H9 (cell line): ENCODE measurements at regions not wholly inside any gene's neighbourhood (a gene's known extent, or its start where the extent isn't known, plus 50 kb on each side); places are given as distances from the start of the nearest gene placed in this dataset.

Source experiments
- DNase-seq: peaks from one replicate; pipeline ENCODE4 v3.0.0-alpha.2; 2017
- H2AFZ ChIP-seq: one replicate; pipeline ENCODE4 v1.6.1; 2013; ENCODE audit warnings: mild to moderate bottlenecking, low read length, control low read depth, moderate library complexity
- H2AK5ac ChIP-seq: 2 replicates; pipeline ENCODE4 v1.6.1; 2013; ENCODE audit warnings: low read length, control low read depth, mixed read lengths; ENCODE audit not compliant: insufficient read length
- H2BK120ac ChIP-seq: one replicate; pipeline ENCODE4 v1.6.1; 2013; ENCODE audit warnings: low read depth, mild to moderate bottlenecking, low read length, control low read depth, inconsistent platforms; ENCODE audit not compliant: poor library complexity, severe bottlenecking
- H2BK12ac ChIP-seq: 2 replicates; pipeline ENCODE4 v1.6.1; 2013; ENCODE audit warnings: low read length, control low read depth, mixed read lengths, low read depth; ENCODE audit not compliant: insufficient read length
- H2BK15ac ChIP-seq: 2 replicates; pipeline ENCODE4 v1.6.1; 2013; ENCODE audit warnings: low read depth, low read length, control low read depth
- H2BK20ac ChIP-seq: one replicate; pipeline ENCODE4 v1.6.1; 2013; ENCODE audit warnings: low read depth, mild to moderate bottlenecking, low read length, control low read depth, inconsistent platforms; ENCODE audit not compliant: poor library complexity, severe bottlenecking
- H2BK5ac ChIP-seq: 2 replicates; pipeline ENCODE4 v1.6.1; 2013; ENCODE audit warnings: low read length, control low read depth, mixed read lengths; ENCODE audit not compliant: insufficient read length
- H3K14ac ChIP-seq: 2 replicates; pipeline ENCODE4 v1.6.1; 2013; ENCODE audit warnings: low read length, control low read depth; ENCODE audit not compliant: insufficient read depth
- H3K18ac ChIP-seq: 2 replicates; pipeline ENCODE4 v1.6.1; 2013; ENCODE audit warnings: low read depth, mild to moderate bottlenecking, mixed read lengths, low read length, control low read depth; ENCODE audit not compliant: insufficient read length
- H3K23ac ChIP-seq: 2 replicates; pipeline ENCODE4 v1.6.1; 2013; ENCODE audit warnings: low read length, control low read depth, mixed read lengths, low read depth; ENCODE audit not compliant: insufficient read length
- H3K23me2 ChIP-seq: 2 replicates; pipeline ENCODE4 v1.6.1; 2013; ENCODE audit warnings: low read depth, mild to moderate bottlenecking, mixed read lengths, low read length, control low read depth; ENCODE audit not compliant: insufficient read length, poor library complexity, severe bottlenecking
- H3K27ac ChIP-seq: 2 replicates; pipeline ENCODE4 v1.5.1; 2013; ENCODE audit warnings: low read length, control low read depth, mixed read lengths, low read depth; ENCODE audit not compliant: insufficient read length
- H3K27me3 ChIP-seq: 2 replicates; pipeline ENCODE4 v1.6.1; 2013; ENCODE audit warnings: low read length, control low read depth, inconsistent platforms; ENCODE audit not compliant: insufficient read depth
- H3K4ac ChIP-seq: 2 replicates; pipeline ENCODE4 v1.6.1; 2013; ENCODE audit warnings: low read depth, mild to moderate bottlenecking, control low read depth, inconsistent platforms, low read length, moderate library complexity
- H3K4me1 ChIP-seq: 2 replicates; pipeline ENCODE4 v1.6.1; 2013; ENCODE audit warnings: low read length, control low read depth, inconsistent platforms; ENCODE audit not compliant: insufficient read depth
- H3K4me2 ChIP-seq: 2 replicates; pipeline ENCODE4 v1.6.1; 2013; ENCODE audit warnings: low read length, control low read depth, mixed read lengths; ENCODE audit not compliant: insufficient read length, insufficient read depth
- H3K56ac ChIP-seq: 2 replicates; pipeline ENCODE4 v1.6.1; 2013; ENCODE audit warnings: low read depth, mild to moderate bottlenecking, mixed read lengths, low read length, control low read depth; ENCODE audit not compliant: insufficient read length
- H3K79me1 ChIP-seq: 2 replicates; pipeline ENCODE4 v1.6.1; 2013; ENCODE audit warnings: low read depth, mild to moderate bottlenecking, moderate library complexity, low read length, control low read depth, inconsistent platforms; ENCODE audit not compliant: insufficient read depth, poor library complexity, severe bottlenecking
- H3K79me2 ChIP-seq: 2 replicates; pipeline ENCODE4 v1.6.1; 2013; ENCODE audit warnings: low read length, control low read depth, inconsistent platforms; ENCODE audit not compliant: insufficient read depth
- H3K9ac ChIP-seq: 2 replicates; pipeline ENCODE4 v1.6.1; 2013; ENCODE audit warnings: low read length, control low read depth, mixed read lengths; ENCODE audit not compliant: insufficient read length; ENCODE audit errors: extremely low read depth
- H3K9me3 ChIP-seq: one replicate; pipeline ENCODE4 v1.6.1; 2013; ENCODE audit warnings: low read depth, low read length, inconsistent platforms; ENCODE audit not compliant: control insufficient read depth
- H3T11ph ChIP-seq: one replicate; pipeline ENCODE4 v1.6.1; 2013; ENCODE audit warnings: mild to moderate bottlenecking, low read length, control low read depth, inconsistent platforms
- H4K20me1 ChIP-seq: one replicate; pipeline ENCODE4 v1.6.1; 2013; ENCODE audit not compliant: control insufficient read depth, insufficient read length, insufficient read depth
- H4K5ac ChIP-seq: 2 replicates; pipeline ENCODE4 v1.6.1; 2013; ENCODE audit warnings: low read depth, mild to moderate bottlenecking, mixed read lengths, low read length, control low read depth; ENCODE audit not compliant: insufficient read length
- H4K8ac ChIP-seq: replicated peaks from 2 replicates; pipeline ENCODE4 v1.6.1; 2013; ENCODE audit warnings: low read length, control low read depth, mixed read lengths, low read depth; ENCODE audit not compliant: insufficient read length
- H4K91ac ChIP-seq: 2 replicates; pipeline ENCODE4 v1.6.1; 2013; ENCODE audit warnings: low read depth, mild to moderate bottlenecking, moderate library complexity, mixed read lengths, low read length, control low read depth; ENCODE audit not compliant: insufficient read length
- H3K27ac Mint-ChIP-seq, 3 experiments: 2 replicates in 2 of 3; 3 replicates in 1 of 3; pipeline ENCODE4 v1.8.0; 2020 to 2021; ENCODE audit warnings: mixed read lengths in 3 of 3, mild to moderate bottlenecking in 1 of 3, moderate library complexity in 1 of 3
- H3K27me3 Mint-ChIP-seq: 2 replicates; pipeline ENCODE4 v1.8.0; 2021; ENCODE audit warnings: low read depth, mild to moderate bottlenecking, moderate library complexity, mixed read lengths
- H3K36me3 Mint-ChIP-seq, 3 experiments: 2 replicates in 2 of 3; 3 replicates in 1 of 3; pipeline ENCODE4 v1.8.0; 2020 to 2021; ENCODE audit warnings: low read depth in 3 of 3, mixed read lengths in 3 of 3; ENCODE audit not compliant: insufficient read depth in 1 of 3
- H3K4me1 Mint-ChIP-seq, 2 experiments: 2 replicates each; pipeline ENCODE4 v1.8.0; 2020; ENCODE audit warnings: mixed read lengths in 2 of 2
- H3K4me3 Mint-ChIP-seq, 2 experiments: 2 replicates in 1 of 2; 3 replicates in 1 of 2; pipeline ENCODE4 v1.8.0; 2020 to 2021; ENCODE audit warnings: mild to moderate bottlenecking in 2 of 2, mixed read lengths in 2 of 2, moderate library complexity in 1 of 2
- H3K9me3 Mint-ChIP-seq, 2 experiments: 2 replicates in 1 of 2; 3 replicates in 1 of 2; pipeline ENCODE4 v1.8.0; 2020; ENCODE audit warnings: mild to moderate bottlenecking in 2 of 2, mixed read lengths in 2 of 2, moderate library complexity in 1 of 2
- CTCF ChIP-seq: fragments of 200-600 bp; sonication (generic); conservative IDR thresholded peaks from 3 replicates; pipeline ENCODE4 v1.8.0; 2021; ENCODE audit warnings: antibody characterized with exemption, mild to moderate bottlenecking
- WGBS: extraction: QIAGEN DNeasy Blood & Tissue Kit; methylation state at CpG from one replicate; pipeline ENCODE4 v1.1.7; 2013; ENCODE audit warnings: missing lambda C conversion rate, low lambda C conversion rate, mixed read lengths; ENCODE audit not compliant: insufficient read length; ENCODE audit errors: extremely low coverage; 5-methylcytosine and 5-hydroxymethylcytosine counted together

DNA sequence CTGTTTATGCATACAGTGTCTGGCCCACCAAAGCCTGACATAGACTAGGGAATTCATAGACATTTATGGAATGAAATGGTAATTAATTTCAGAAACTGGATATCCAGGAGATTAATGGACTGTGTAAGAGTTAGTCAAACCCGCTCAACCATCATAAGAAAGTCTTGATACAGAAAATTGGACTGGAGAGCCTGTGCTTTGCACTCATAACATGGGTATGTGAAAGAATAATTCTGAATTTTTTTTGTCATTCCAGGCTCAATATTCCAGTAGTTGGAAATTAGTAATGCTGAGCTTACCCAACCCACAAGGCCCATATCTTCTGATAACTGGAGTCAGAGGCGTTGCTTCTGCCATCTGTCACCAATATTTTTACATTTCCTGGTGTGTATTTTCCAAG lies 799.7 kb upstream of the IGFBP3 start:
- Histone ChIP-seq H2BK12ac (no peak overlapping the region), H3K27ac (no peak overlapping the region)
- no CpG with 5 or more reads among the region's 2 CpGs for WGBS

More for the DNA sequence above, 799.7 kb upstream of the IGFBP3 start:
- H3K9me3 ChIP-seq = no peaks in the 10 kb centered on the region
- H3K79me2 ChIP-seq = no peaks in the 10 kb centered on the region
- no peak overlapping the region for H3T11ph ChIP-seq
- H2AFZ ChIP-seq = no peak overlapping the region
- no peak overlapping the region for H4K91ac ChIP-seq
- H3K14ac ChIP-seq = no peak overlapping the region
- Mint-ChIP-seq H3K4me3 (no peak overlapping the region), H3K27me3 (no peaks in the 10 kb centered on the region; the same call in 1 of the 2 replicates), H3K36me3 (no peaks in the 10 kb centered on the region; a peak in 1 of 7 replicates), H3K4me1 (no peaks in the 10 kb centered on the region), H3K27ac (no peak overlapping the region), H3K9me3 (no peaks in the 10 kb centered on the region; a peak in 1 of 5 replicates)
- no peak overlapping the region for H3K9ac ChIP-seq
- no peak overlapping the region for H2BK20ac ChIP-seq
- H3K23me2 ChIP-seq = no peaks in the 10 kb centered on the region
- no peaks in the 10 kb centered on the region for H3K27me3 ChIP-seq
- no peaks in the 10 kb centered on the region for H4K20me1 ChIP-seq
- no peak overlapping the region for H2AK5ac ChIP-seq
- no peak overlapping the region for H4K8ac ChIP-seq
- H4K5ac ChIP-seq = no peak overlapping the region
- no peaks in the 10 kb centered on the region for H3K4me1 ChIP-seq
- H2BK5ac ChIP-seq = no peak overlapping the region
- no peak overlapping the region for H2BK15ac ChIP-seq
- H3K56ac ChIP-seq = no peak overlapping the region
- no peaks in the 10 kb centered on the region for H3K79me1 ChIP-seq
- H3K23ac ChIP-seq = no peak overlapping the region
- H3K18ac ChIP-seq = no peak overlapping the region
- DNase-seq = no peak
- H3K4me2 ChIP-seq = no peak overlapping the region
- TF ChIP-seq CTCF = no peak
- no peak overlapping the region for H2BK120ac ChIP-seq
- no peak overlapping the region for H3K4ac ChIP-seq
